Hepatocyte (in vitro differentiated cells): ENCODE measurements at regions not wholly inside any gene's neighbourhood (a gene's known extent, or its start where the extent isn't known, plus 50 kb on each side); places are given as distances from the start of the nearest gene placed in this dataset.

ENCODE experiments used
- DNase-seq: peaks from one replicate; pipeline ENCODE4 v3.0.0-alpha.2; 2016; ENCODE audit warnings: low spot score
- H2AFZ ChIP-seq: fragments of 200-600 bp; sonication (generic); 2 replicates; pipeline ENCODE4 v1.6.0; 2016; ENCODE audit warnings: antibody characterized with exemption, mild to moderate bottlenecking
- H3K27ac ChIP-seq: fragments of 200-600 bp; sonication (generic); 2 replicates; pipeline ENCODE4 v1.5.1; 2016; ENCODE audit warnings: mild to moderate bottlenecking
- H3K27me3 ChIP-seq: fragments of 200-600 bp; sonication (generic); 2 replicates; pipeline ENCODE4 v1.6.1; 2016
- H3K36me3 ChIP-seq: fragments of 200-600 bp; sonication (generic); replicated peaks from 2 replicates; pipeline ENCODE4 v1.5.1; 2016; ENCODE audit warnings: low read depth; ENCODE audit not compliant: insufficient read depth
- H3K4me1 ChIP-seq: fragments of 200-600 bp; sonication (generic); 2 replicates; pipeline ENCODE4 v1.5.1; 2016; ENCODE audit warnings: mild to moderate bottlenecking, moderate library complexity; ENCODE audit not compliant: insufficient read depth
- H3K4me2 ChIP-seq: fragments of 200-600 bp; sonication (generic); 2 replicates; pipeline ENCODE4 v1.6.0; 2016
- H3K4me3 ChIP-seq: fragments of 200-600 bp; sonication (generic); 2 replicates; pipeline ENCODE4 v1.5.1; 2016; ENCODE audit warnings: mild to moderate bottlenecking
- H3K79me2 ChIP-seq: fragments of 200-600 bp; sonication (generic); 2 replicates; pipeline ENCODE4 v1.6.0; 2017; ENCODE audit warnings: mild to moderate bottlenecking
- H3K9me2 ChIP-seq: fragments of 200-600 bp; sonication (generic); replicated peaks from 2 replicates; pipeline ENCODE4 v1.6.0; 2017; ENCODE audit warnings: mild to moderate bottlenecking; ENCODE audit not compliant: insufficient read depth
- H3K9me3 ChIP-seq: fragments of 200-600 bp; sonication (generic); 2 replicates; pipeline ENCODE4 v1.5.1; 2016; ENCODE audit warnings: low read depth, mild to moderate bottlenecking
- H4K20me1 ChIP-seq: fragments of 200-600 bp; sonication (generic); 2 replicates; pipeline ENCODE4 v1.6.0; 2016; ENCODE audit warnings: mild to moderate bottlenecking; ENCODE audit not compliant: insufficient read depth, poor library complexity, severe bottlenecking
- CTCF ChIP-seq: fragments of 200-600 bp; sonication (generic); IDR thresholded peaks from 2 replicates; pipeline ENCODE4 v1.5.1; 2016; ENCODE audit warnings: antibody characterized with exemption, mild to moderate bottlenecking; ENCODE audit not compliant: poor library complexity
- EZH2 ChIP-seq: fragments of 200-600 bp; sonication (generic); IDR thresholded peaks from 2 replicates; pipeline ENCODE4 v1.6.1; 2016; ENCODE audit warnings: antibody characterized with exemption, mild to moderate bottlenecking, borderline replicate concordance
- EZH2phosphoT487 ChIP-seq: fragments of 200-600 bp; sonication (generic); IDR thresholded peaks from one replicate; pipeline ENCODE4 v1.6.1; 2018; ENCODE audit warnings: antibody characterized with exemption, mild to moderate bottlenecking, low read depth, moderate library complexity; ENCODE audit not compliant: unreplicated experiment, severe bottlenecking
- WGBS: methylation state at CpG from one replicate; pipeline ENCODE4 v1.1.6; 2016; ENCODE audit warnings: low lambda C conversion rate; ENCODE audit errors: missing lambda C conversion rate; 5-methylcytosine and 5-hydroxymethylcytosine counted together

GRCh38 chr14:34099635-34100034 lies 148.8 kb upstream of the EGLN3 start:
- Histone ChIP-seq H3K27me3 (no peaks in the 10 kb centered on the region), H4K20me1 (no peaks in the 10 kb centered on the region), H3K4me1 (peaks cover 6% of the 10 kb centered on the region), H3K36me3 (no peaks in the 10 kb centered on the region), H3K4me3 (no peak overlapping the region), H3K4me2 (no peak overlapping the region), H3K9me3 (no peaks in the 10 kb centered on the region), H3K9me2 (no peaks in the 10 kb centered on the region), H2AFZ (no peak overlapping the region), H3K79me2 (no peaks in the 10 kb centered on the region), H3K27ac (no peak overlapping the region)
- no peak for DNase-seq
- no peak for TF ChIP-seq CTCF
- no peak for TF ChIP-seq EZH2
- TF ChIP-seq EZH2phosphoT487: no peak
- WGBS: 84% methylated on average over 5 of the region's 5 CpGs

GRCh38 chr14:34098985-34099349 lies 148.1 kb upstream of the EGLN3 start:
- no peaks in the 10 kb centered on the region for H3K36me3 ChIP-seq
- no peaks in the 10 kb centered on the region for H3K27me3 ChIP-seq
- no peak overlapping the region for H2AFZ ChIP-seq
- no peak overlapping the region for H3K27ac ChIP-seq
- no peaks in the 10 kb centered on the region for H4K20me1 ChIP-seq
- DNase-seq: no peak
- H3K9me2 ChIP-seq: no peaks in the 10 kb centered on the region
- no peaks in the 10 kb centered on the region for H3K9me3 ChIP-seq
- no peak overlapping the region for H3K4me3 ChIP-seq
- no peak for TF ChIP-seq EZH2
- TF ChIP-seq EZH2phosphoT487: no peak
- no peak for TF ChIP-seq CTCF
- H3K79me2 ChIP-seq: no peaks in the 10 kb centered on the region
- H3K4me2 ChIP-seq: no peak overlapping the region
- peaks cover 5% of the 10 kb centered on the region for H3K4me1 ChIP-seq

GRCh38 chr14:34098045-34098984 lies 147.4 kb upstream of the EGLN3 start:
- peak; percentile 64 for DNase-seq
- Histone ChIP-seq H3K4me3 (no peak overlapping the region), H3K36me3 (no peaks in the 10 kb centered on the region), H3K27me3 (no peaks in the 10 kb centered on the region), H3K9me3 (no peaks in the 10 kb centered on the region), H3K4me2 (no peak overlapping the region), H3K27ac (no peak overlapping the region), H4K20me1 (no peaks in the 10 kb centered on the region), H3K79me2 (no peaks in the 10 kb centered on the region), H3K4me1 (peaks cover 5% of the 10 kb centered on the region), H3K9me2 (no peaks in the 10 kb centered on the region), H2AFZ (no peak overlapping the region)
- 50% methylated on average over 8 of the region's 8 CpGs for WGBS
- TF ChIP-seq EZH2phosphoT487: no peak
- TF ChIP-seq CTCF: peak; percentile 75
- TF ChIP-seq EZH2: no peak
